GM21619 (cell line): ENCODE measurements at regions not wholly inside any gene's neighbourhood (a gene's known extent, or its start where the extent isn't known, plus 50 kb on each side); places are given as distances from the start of the nearest gene placed in this dataset.
A peak's percentile ranks its signal among the peaks of the same experiment; 100 is the strongest.

Source experiments
- ATAC-seq: cut with Tn5 transposase; IDR thresholded peaks from one replicate; pipeline ENCODE4 v1.9.1; 2021; ENCODE audit not compliant: unreplicated experiment

DNA sequence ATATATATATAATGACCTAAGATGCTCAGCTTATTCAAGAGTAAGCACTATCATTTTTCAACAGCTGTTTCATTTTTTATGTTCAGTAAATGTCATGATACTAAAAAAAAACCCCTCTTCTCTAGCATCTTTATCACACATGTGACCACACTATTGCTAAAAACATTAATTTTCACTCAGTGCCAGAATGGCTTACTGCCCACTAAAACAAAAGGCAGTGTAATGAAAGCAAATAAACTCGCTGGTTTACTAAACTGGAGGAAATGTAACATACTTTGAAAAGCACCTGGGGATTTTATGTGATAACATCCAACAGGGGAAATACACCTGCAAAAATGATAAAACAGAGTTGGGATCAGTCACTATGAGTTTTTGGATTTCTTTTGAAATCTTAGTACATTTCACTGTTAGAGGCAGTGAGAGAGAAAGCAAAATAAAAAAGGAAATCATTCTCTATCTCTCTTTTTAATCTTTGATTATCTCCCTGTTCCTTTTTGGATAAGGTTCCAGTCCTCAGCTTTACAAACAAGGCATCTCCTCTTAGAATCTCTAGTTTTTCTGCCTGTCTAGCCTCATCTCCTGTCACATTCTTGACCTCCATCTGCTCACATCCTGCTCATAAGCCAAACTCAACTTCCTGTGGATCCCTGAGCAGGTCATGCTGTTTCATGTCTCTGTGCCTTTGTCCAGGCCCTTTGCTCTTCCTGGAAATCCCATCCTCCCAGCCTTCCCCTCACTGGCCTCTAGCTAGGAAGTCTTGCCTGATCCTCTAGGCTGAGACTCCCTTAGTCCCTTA lies 338.0 kb downstream of the MAN2A1 start:
- ATAC-seq: no peak

DNA sequence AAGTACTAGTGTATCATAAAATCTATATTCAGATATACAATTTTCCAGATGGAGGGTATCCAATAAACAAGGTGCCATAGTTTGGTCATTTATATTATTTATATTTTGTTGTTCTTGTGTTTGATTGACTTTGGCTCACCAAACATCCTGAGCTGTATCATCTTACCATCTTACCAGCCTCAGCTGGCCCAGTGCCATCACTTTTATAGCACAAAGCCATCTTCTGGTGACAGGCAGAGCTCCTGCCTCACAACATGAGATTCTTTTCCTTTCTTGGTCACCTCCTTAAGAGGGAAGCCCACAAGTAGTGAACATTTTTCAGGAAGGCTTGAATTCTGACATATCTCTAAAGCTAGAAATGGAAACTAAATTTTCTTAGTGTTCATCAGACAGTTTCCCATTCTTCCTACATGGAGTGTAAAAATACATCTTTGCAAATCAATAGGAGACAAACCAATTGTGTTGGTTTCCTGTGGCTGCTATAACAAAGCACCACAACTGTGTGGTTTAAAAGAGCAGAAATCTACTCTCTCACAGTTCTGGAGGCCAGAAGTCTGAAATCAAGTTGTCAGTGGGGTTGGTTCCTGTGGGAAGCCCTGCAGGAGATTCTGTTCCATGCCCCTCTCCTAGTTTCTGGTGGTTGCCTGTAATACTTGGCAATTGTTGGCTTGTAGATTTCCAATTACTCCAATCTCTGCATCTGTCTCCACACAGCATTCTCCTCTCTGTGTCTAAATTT lies 341.8 kb downstream of the MAN2A1 start:
- no peak for ATAC-seq

DNA sequence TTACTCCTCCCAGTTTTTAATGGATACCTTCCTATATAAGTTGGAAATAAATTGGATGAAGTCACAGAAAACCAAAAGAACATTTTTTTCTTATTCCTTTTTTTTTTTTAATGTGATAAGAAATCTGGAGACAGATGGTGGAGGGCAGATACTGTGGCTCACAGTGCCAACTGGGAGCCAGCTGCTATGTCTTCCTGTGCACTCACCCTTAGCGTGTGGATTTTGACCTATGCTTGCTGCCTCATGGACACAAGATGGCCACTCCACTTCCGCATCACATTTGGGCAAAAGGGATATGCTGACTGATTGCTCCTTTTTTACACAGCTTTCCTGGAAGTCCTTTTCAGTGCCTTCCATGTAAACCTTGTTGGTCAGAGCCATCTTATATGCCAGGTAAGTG lies 342.6 kb downstream of the MAN2A1 start:
- no peak for ATAC-seq

DNA sequence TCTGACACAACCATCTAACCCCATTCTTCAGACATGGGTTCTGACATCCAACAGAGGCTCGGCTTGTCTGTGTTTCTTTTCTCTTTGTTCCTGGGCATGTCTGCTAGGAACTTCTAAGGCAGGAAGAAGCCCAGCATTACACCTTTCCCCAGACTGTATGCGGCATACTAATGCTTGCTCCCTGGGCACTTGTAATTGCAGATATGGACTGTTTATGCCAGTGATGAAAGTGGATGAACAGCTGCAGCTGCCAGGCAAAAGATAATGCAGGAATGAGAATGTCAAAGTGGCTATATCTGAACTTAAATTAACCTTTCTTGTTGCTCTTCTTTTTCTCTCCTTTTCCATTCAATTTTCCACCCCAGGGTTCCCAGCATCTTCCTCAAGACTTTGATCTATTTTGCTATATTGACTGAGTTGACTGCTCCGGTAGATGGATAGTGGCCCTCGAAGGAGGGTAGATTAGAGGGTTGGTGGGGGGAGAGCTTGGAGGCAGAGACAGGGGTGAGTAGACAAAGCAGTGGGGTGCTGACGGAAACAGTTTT lies 344.4 kb downstream of the MAN2A1 start:
- no peak for ATAC-seq

DNA sequence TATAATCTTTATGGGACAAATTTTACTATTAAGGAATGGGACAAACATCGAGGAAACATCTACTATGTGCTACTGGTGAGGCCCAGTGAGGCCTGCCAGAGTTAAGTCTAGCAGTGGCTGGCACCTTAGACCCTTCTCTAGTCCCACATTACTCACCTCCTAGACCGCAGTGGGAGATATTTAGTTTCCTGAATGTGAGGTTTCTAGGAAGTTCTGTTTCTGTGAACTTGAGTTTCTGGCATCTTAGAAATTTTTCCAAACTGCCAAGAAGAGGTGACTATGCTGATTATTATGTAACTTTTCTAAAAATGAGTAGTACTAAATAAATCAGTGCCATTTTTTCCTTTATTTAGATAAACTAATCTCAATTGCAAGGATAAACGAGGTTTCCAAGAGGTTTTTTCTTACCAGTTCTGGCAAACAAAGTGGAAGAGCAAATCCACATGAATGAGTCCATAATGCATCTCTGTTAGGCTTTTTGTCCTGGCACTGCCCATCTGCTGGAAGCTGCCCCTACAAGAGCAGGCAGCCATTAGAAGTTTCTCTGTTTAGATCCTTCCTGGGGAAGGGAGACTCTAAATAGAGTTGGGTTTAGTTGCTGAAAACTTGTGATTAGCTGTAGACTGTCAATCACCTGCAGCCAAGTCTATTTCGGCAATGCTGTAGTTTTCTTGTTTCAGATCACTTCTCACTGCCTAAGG lies 348.7 kb downstream of the MAN2A1 start:
- ATAC-seq: no peak

DNA sequence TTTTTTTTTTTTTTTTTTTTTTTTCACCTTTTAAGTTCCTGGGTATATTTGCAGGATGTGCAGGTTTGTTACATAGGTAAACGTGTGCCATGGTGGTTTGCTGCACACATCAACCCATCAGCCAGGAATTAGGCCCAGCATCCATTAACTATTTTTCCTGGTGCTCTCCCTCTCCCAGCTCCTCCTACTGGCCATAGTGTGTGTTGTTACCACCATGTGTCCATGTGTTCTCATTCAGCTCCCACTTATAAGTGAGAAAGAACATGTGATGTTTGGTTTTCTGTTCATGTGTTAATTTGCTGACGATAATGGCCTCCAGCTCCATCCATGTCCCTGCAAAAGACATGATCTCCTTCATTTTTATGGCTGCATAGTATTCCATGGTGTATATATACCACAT lies 350.5 kb downstream of the MAN2A1 start:
- no peak for ATAC-seq

DNA sequence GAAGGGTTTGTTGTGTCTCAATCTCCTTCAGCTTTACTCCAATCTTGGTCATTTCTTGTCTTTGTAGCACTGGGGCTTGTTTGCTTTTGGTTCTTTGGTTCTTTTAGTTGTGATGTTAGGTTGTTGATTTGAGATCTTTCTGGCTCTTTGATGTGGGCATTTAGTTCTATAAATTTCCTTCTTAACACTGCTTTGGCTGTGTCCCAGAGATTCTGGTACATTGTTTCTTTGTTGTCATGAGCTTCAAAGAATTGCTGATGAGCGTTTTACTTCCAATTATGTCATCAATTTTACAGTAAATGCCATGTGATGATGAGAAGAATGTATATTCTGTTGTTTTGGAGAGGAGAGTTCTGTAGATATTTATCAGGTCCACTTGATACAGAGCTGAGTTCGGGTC lies 353.3 kb downstream of the MAN2A1 start:
- no peak for ATAC-seq

DNA sequence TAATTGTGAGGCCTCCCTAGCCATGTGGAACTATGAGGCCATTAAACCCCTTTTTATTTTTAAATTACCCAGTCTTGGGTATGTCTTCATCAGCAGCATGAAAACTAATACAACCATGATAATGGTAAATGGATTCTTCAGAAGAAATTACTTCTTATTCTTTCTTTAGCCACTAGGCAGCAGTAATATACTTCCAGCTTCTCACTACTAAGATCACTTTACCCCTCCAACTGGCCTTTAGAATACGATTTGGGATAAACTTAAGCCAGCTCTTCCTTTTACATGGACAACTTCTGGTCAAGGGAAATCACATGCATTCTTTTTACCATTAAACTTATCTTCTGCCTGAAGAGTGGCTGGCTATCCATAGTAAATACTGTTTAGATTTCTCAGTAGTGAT lies 355.4 kb downstream of the MAN2A1 start:
- ATAC-seq: no peak

DNA sequence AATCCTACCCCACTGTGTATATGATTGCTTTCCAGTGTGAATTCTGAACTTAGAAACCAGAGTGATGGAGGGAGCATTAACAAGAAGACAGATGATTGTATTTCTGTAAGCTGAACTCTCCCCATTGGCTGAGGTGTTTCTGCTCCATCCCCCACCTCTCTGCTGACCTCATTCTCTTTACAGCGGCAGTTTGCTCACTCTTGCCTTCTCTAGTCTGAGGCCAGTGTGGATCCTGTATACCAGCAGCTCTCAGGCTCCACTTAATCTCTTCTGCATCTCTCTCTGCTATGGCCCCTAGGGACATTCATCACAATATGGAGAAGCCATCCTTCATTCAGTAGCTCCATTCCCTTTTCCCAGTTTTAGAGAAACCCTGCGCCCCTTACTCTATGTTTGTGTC lies 358.8 kb downstream of the MAN2A1 start:
- no peak for ATAC-seq

DNA sequence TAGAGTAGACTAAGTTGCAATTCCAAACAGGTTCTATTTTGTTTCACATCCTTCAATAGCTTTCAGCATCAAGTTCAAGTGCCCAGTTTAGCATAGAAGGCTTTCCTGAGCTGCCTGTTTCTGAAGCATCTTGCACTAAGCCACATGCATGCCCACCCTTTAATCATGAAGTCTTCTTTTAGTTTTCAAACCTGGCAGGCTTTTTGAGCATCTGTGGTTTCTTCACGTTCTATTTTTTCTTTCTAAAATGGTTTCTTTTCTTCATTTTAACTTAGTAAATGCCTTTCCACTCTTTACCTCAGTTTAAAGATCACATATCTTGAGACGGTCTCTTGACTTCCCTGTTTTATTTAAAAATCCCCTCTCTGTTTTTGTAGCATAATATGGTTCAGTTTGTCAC lies 360.1 kb downstream of the MAN2A1 start:
- ATAC-seq: no peak

DNA sequence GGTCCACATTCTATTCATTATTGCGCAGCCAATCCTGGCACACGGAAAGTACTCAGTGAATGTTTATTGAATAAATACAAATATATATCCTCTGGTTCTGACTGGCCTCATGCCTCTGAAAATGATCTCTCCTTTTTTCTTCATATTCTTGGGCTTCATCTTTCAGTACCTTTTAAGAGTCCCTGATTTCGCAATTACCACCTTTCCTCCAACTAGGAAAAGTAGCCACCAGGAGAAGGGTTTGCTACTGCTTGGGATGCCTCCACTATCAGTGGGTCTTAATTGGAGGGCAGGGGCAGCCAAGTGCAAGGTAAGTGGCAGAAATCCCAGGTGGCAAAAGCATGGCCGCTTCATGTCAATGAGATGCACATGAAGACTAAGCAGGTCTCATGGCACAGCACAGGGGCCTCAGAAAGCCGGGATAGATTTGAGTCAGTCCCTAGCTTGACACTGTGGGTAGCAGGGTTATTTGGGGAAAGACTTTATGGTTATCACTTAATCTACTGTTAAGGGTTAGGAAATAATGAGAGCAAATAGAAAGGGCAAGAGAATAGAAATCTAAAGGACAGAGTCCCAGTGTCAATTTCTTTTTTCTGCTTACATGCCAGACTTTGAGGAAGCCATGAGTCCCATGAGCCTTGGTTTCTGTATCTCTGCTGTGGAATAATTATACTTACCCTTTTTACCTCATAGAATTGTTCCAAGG lies 361.1 kb downstream of the MAN2A1 start:
- ATAC-seq: no peak

DNA sequence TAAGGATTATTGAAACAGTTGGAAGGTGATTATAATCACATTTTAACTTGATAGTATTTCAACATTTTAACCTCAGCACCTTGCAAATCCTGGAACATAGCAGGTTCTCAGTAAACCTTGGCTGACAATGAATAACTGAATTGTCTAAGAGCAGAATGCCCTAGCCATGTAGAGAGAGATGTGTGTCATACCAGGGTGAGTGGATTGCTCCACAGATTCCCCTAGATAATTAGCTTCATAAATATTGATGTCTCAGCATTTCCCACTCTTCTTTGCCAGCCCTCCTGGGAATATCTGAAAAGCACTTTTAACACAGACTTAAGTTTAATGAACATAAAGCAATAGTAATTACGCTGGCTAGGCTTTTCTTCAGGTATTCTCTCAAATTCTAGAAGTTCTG lies 363.5 kb downstream of the MAN2A1 start:
- no peak for ATAC-seq

DNA sequence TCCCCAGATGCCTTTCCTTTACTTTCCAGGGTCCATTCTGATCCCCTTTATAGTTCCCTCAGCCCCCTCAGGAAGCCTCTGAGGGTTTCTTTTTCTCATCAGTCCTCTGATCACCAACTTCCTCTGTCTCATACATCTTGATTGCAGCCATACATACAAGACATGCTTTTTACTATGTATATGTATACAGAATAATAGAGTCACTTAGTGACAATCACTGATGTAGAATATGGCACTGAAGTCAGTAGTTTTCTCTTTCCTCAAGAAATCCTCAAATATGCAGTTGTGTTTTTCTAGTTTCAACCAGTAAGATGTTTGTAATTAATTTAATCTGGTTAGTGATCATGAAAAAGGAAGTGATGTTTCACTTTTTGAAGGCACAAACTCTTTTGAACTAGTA lies 364.1 kb downstream of the MAN2A1 start:
- no peak for ATAC-seq

DNA sequence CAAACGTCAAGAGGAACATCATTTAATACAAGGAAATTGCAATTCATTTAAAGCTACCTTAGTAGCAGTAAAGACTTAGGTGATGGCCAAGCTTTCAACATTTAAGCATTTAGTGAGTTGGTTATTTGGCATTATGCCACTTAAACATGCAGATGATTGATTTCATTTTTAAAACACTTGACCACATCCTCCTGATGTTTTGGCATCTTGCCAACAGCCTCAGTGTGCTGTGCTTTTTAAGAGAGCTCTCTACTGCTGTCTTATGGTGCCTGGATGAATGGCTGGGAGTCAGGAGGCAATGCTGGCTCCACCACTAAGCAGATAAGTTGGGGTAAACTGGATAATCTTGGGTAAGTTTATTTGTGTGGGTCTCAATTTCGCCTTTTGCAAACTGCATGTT lies 364.5 kb downstream of the MAN2A1 start:
- ATAC-seq: peak; percentile 92

DNA sequence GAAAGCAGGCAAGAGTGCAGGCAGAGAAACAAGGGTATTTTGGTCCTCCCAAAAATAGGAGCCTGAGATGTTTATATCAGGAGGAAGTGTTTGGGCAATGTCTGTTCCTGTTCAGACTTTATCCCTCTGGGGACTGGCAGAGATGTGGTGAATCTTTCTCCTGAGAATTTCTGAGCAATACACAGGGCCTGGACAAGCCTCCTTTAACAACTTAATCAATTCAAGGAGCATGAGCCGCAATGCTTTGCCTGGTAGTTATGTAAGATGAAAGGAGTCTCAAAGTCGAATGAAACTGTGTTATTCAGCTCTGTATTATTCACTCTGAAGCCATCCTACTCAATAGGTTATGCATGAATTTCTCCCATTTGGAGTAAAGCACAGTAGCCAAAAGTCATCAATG lies 365.6 kb downstream of the MAN2A1 start:
- ATAC-seq: no peak

DNA sequence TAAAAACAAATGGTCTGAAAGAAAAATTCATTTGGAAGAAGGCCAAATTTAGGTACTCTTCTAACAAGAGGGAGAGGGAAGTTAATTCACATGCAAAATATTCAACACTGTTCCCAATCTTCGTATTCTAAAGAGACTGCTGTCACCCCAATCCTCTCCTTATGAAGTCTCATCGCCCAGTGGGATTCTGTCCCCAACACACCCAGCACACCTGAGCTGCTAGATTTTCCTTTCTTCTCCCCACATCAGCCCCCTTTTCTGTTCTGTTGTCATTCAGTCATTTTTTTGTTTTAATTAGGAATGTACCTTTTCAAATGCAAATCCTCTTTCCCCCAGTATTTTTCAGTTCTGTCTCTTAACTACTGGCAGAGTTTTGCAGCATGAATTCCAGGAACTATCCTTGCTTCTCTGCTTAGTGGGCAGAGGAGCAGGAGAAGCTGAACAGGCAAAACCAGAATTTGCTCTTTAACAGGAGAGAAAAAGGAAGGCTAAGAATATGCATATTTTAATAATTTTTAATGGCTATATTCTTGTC lies 366.9 kb downstream of the MAN2A1 start:
- no peak for ATAC-seq

DNA sequence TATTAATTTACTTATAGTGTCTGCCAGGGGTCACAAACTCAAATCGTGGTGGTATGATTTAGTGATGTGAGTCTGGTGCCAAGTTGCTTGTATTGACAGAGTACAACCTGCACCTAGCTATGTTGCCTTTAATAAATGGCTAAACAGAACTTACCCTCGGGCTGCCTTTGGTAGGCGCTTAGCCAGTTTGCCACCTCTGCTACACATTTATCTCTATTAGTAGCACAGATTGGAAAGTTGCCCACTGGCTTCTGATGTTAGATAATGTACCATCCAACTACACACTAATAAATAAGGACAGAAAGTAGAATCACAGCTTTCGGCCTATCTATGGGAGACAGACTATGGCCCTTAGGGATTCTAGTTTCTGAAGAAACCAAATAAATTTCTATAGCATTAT lies 368.4 kb downstream of the MAN2A1 start:
- ATAC-seq: no peak

DNA sequence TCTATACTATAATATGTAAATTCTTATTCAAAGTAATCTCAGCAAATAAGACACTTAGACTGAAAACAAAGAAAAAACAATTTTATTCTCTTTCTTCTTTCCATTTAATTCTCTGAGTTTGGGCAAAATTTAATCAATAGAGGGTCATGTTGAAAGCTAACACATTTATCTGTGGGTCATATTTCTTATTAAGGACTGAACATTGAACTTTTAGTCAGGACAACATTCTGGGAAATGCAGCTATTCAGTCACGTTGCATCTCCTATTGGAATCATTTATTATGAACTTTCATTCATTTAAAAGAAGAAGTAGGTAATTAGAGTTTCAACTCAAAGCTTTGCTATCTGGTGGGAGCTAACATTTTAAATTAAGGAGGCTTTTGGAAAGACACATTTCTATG lies 372.5 kb downstream of the MAN2A1 start:
- no peak for ATAC-seq

DNA sequence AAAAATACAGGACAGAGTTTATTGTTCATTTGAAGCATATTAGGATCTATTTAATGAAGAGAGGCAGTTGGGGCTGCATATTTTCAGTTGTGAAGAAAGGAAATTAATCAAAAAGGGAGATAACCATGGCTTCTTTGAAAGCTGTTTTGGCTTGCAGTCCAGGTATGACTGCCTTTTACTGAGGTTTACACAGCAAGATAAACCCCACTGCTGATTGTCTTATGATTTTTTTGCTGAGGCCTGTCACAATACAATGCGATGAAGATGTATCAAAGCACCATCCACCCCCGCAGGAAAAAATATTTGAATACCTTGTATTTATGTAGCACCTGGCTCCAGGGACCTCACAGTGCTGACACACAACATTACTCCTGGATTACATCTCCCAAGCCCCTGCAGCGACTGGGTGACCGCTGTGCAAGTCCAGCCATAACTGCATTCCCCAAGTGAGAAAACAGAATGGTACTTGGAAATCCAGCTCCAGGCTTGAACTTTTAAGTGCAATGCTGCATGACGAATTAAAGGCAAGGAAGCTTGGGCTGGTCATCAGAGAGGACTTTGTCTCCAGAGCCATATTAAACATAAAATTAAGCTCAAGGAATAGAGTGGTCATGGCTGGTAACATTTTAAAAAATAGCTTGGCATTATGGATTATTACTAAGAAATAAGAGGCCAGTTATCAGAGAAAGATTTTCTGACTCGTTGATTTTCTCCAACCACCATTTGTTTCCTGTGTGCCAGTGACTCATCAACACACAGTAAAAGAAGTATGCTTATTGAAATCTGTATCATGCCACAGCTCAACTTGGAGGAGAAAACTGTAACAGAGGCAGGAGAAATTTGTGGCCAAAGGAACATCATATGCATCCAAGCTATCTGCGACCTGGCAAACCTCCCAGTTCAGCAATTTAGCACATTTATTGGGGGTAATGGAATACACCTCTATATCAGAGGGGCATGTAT lies 374.2 kb downstream of the MAN2A1 start:
- no peak for ATAC-seq
